Kidney capillary endothelial cell (primary cell): ENCODE measurements at regions not wholly inside any gene's neighbourhood (a gene's known extent, or its start where the extent isn't known, plus 50 kb on each side); places are given as distances from the start of the nearest gene placed in this dataset.

Experiments
- DNase-seq: peaks from one replicate; pipeline ENCODE4 v3.0.0-alpha.2; 2018; ENCODE audit warnings: low spot score

GRCh38 chr13:75132701-75133695 is 349.0 kb downstream of the TBC1D4 start:
- DNase-seq = no peak

- no peak for DNase-seq
Observed at GRCh38 chr13:75129331-75129730, 352.6 kb downstream of the TBC1D4 start.

- DNase-seq = no peak
Observed at GRCh38 chr13:75124415-75124814, 357.6 kb downstream of the TBC1D4 start.

- DNase-seq = no peak
Observed at GRCh38 chr13:75123428-75123827, 358.5 kb downstream of the TBC1D4 start.

- no peak for DNase-seq
Observed at GRCh38 chr13:75120085-75120484, 361.9 kb downstream of the TBC1D4 start.

- DNase-seq = no peak
Observed at GRCh38 chr13:75115171-75115570, 366.8 kb downstream of the TBC1D4 start.

- no peak for DNase-seq
Observed at GRCh38 chr13:75103976-75104375, 378.0 kb downstream of the TBC1D4 start.

- no peak for DNase-seq
Observed at GRCh38 chr13:75102001-75102716, 379.8 kb downstream of the TBC1D4 start.

GRCh38 chr13:75101348-75101747 is 380.6 kb downstream of the TBC1D4 start:
- DNase-seq = no peak

GRCh38 chr13:75092143-75092542 is 389.8 kb downstream of the TBC1D4 start:
- DNase-seq = no peak

- DNase-seq = no peak
Observed at GRCh38 chr13:75091718-75092117, 390.3 kb downstream of the TBC1D4 start.

GRCh38 chr13:75090872-75091615 is 390.9 kb downstream of the TBC1D4 start:
- DNase-seq = no peak

- no peak for DNase-seq
Observed at GRCh38 chr13:75088915-75089314, 393.1 kb downstream of the TBC1D4 start.

- DNase-seq = no peak
Observed at GRCh38 chr13:75079226-75079625, 402.7 kb downstream of the TBC1D4 start.

- DNase-seq = no peak
Observed at GRCh38 chr13:75076476-75076875, 405.5 kb downstream of the TBC1D4 start.

GRCh38 chr13:75073786-75074185 is 408.2 kb downstream of the TBC1D4 start:
- DNase-seq = no peak

- DNase-seq = no peak
Observed at GRCh38 chr13:75072891-75073290, 409.1 kb downstream of the TBC1D4 start.

- no peak for DNase-seq
Observed at GRCh38 chr13:75072368-75072767, 409.6 kb downstream of the TBC1D4 start.

GRCh38 chr13:75071796-75072195 is 410.2 kb downstream of the TBC1D4 start:
- DNase-seq = no peak

GRCh38 chr13:75071395-75071794 is 410.6 kb downstream of the TBC1D4 start:
- DNase-seq = no peak

GRCh38 chr13:75061909-75062308 is 420.1 kb downstream of the TBC1D4 start:
- no peak for DNase-seq

- no peak for DNase-seq
Observed at GRCh38 chr13:75055296-75055695, 426.7 kb downstream of the TBC1D4 start.
